ENCODE measurements at regions not wholly inside any gene's neighbourhood (a gene's known extent, or its start where the extent isn't known, plus 50 kb on each side); places are given as distances from the start of the nearest gene placed in this dataset.

DNA sequence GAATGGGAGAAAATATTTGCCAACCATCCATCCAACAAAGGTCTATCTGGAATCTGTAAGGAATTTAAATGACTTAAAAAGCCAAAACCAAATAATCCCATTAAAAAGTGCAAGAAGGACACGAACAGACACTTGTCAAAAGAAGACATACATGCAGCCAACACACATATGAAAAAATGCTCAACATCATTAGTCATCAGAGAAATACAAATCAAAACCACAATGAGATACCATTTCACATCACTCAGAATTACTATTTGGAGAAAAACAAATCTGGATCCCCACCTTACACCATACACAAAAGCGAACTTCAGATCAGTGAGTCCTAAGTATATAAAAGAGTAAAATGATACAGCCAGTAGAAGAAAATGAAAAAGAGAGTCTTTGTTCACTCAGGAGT is 58.6 kb upstream of the MNS1 start:
- no peak for DNase-seq (ENCODE audit: low read depth)
- no peak overlapping the region for H3K4me3 ChIP-seq (ENCODE audit: low read depth, low read length)
- TF ChIP-seq, protein P1, sequence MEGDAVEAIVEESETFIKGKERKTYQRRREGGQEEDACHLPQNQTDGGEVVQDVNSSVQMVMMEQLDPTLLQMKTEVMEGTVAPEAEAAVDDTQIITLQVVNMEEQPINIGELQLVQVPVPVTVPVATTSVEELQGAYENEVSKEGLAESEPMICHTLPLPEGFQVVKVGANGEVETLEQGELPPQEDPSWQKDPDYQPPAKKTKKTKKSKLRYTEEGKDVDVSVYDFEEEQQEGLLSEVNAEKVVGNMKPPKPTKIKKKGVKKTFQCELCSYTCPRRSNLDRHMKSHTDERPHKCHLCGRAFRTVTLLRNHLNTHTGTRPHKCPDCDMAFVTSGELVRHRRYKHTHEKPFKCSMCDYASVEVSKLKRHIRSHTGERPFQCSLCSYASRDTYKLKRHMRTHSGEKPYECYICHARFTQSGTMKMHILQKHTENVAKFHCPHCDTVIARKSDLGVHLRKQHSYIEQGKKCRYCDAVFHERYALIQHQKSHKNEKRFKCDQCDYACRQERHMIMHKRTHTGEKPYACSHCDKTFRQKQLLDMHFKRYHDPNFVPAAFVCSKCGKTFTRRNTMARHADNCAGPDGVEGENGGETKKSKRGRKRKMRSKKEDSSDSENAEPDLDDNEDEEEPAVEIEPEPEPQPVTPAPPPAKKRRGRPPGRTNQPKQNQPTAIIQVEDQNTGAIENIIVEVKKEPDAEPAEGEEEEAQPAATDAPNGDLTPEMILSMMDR (IDR thresholded peaks at IDR 0.05; ENCODE audit: insufficient read depth, low read depth, low read length, missing control alignments), result no peak

DNA sequence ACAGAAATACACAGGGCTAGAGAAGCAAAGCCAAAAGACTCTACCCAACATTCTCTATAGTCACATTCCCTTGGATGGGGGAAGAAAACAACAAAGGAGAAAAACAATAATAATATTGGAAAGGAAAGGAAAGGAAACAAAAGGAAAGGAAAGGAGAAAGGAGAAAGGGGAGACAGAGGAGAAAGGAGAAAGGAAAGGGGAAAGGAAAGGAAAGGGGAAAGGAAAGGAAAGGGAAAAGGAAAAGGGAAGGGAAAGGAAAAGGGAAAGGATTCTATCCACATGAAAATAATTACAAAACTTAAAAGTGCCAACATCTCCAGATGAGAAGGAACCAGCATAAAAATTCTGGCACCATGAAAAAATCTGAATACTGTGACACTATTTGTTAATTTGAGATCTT is 54.1 kb upstream of the MNS1 start:
- TF ChIP-seq, protein P1 (IDR thresholded peaks at IDR 0.05; ENCODE audit: insufficient read depth, low read depth, low read length, missing control alignments), result no peak
- no peak for DNase-seq (ENCODE audit: low read depth)
- H3K4me3 ChIP-seq (ENCODE audit: low read depth, low read length), result no peak overlapping the region

All from GM12865 (cell line).